HG03354 (cell line): ENCODE measurements at regions not wholly inside any gene's neighbourhood (a gene's known extent, or its start where the extent isn't known, plus 50 kb on each side); places are given as distances from the start of the nearest gene placed in this dataset.

Source experiments
- ATAC-seq: cut with Tn5 transposase; IDR thresholded peaks from one replicate; pipeline ENCODE4 v1.9.1; 2021; ENCODE audit warnings: mild to moderate bottlenecking; ENCODE audit not compliant: unreplicated experiment, poor library complexity, severe bottlenecking

- no peak for ATAC-seq
These were observed 1240.8 kb upstream of the ADGRB3 start for GRCh38 chr6:67394254-67394653.

- no peak for ATAC-seq
These were observed 1241.7 kb upstream of the ADGRB3 start for GRCh38 chr6:67393356-67393755.

- no peak for ATAC-seq
These were observed 1243.1 kb upstream of the ADGRB3 start for GRCh38 chr6:67391955-67392354.

GRCh38 chr6:67369679-67370078, 1265.4 kb upstream of the ADGRB3 start:
- ATAC-seq = no peak

- ATAC-seq = no peak
These were observed 1272.1 kb upstream of the ADGRB3 start for GRCh38 chr6:67362976-67363375.

DNA sequence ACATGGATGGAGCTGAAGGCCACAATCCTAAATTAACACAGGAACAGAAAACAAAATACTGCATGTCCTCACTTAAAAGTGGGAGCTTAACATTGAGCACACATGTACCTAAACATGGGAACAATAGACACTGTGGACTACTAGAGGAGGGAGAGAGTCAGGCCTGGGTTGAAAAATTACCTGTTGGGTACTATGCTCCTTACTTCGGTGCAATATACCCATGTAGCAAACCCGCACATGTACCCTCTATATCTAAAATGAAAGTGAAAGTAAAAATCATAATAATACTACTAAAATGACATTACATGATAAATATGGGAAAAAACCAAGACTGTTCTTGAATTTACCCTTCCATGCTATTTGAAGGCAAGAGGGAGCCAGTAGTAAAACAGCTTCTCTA, 1273.8 kb upstream of the ADGRB3 start:
- no peak for ATAC-seq

DNA sequence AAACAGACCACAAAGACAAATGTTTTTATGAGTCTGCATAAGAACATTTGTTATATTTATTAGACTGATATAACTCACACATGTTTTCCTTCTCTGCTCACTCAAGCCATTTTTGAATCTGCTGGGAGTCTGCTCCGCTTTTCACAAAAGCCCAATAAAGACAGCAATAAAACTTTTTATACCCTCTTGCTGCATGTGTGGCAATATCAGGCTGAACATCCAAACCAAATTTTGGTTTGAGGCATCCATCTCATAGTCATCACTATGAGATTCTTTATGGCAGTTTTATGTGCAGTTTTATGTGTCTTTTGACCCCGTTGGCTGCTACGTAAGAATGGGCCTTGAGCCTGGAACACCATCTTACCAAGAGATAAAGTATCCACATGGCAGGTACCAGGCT, 1276.8 kb upstream of the ADGRB3 start:
- ATAC-seq = no peak

DNA sequence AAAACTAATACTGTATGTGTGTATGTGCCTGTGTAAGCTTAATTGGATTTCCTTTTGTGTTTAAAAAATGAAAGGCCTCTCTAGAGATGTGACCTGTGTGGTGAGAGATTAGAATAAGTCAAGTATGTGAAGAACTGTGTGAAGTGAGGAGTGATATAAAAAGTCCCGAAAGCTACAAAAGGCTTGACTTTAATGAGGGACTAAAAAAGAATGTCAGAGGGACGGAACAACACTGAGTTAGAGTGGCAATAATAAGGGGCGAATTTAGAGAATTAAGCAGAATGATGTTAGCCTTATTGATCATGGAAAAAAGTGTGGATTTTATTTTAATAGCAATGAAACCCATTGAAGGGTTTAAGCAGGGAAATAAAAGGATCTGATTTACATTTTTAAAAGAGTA, 1281.2 kb upstream of the ADGRB3 start:
- no peak for ATAC-seq

DNA sequence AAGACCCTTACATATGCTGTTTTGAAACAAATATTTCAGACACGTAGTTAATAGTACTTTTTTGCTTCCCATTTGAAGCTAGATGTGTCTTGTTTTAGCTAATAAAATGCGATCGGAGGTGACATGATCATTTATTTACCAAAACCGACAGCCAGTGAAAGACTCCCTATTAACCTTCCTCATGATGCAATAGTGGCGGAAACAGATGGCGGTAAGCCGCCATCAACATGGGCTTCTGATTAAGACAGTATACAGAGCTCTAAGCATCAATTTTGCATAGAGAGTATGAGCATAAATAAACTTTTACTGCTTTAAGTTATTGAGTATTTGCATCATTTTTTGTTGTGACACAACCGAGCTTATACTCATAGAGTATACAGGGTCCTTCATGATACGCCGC, 1282.4 kb upstream of the ADGRB3 start:
- ATAC-seq = no peak

- no peak for ATAC-seq
These were observed 1284.4 kb upstream of the ADGRB3 start for GRCh38 chr6:67350729-67351128.

DNA sequence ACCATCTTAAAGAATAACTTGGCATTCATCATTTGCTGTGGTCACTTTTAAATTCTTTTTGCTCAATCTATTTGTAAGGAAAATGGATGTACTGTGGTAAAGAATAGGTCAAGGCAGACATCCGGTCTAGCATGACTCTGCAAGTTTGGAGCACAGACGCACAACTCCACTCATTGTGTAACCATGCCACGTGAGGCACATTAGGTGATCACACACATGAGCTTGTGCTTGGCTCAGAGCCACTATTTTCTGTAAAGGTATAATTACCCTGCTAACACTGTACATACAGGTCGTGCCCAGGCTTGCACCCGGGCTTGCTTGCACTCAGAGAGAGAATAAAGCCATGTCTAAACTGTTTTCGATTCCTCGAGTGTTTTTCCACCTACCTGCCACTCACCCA, 1289.1 kb upstream of the ADGRB3 start:
- ATAC-seq = no peak

- ATAC-seq = no peak
These were observed 1299.1 kb upstream of the ADGRB3 start for GRCh38 chr6:67336014-67336413.

DNA sequence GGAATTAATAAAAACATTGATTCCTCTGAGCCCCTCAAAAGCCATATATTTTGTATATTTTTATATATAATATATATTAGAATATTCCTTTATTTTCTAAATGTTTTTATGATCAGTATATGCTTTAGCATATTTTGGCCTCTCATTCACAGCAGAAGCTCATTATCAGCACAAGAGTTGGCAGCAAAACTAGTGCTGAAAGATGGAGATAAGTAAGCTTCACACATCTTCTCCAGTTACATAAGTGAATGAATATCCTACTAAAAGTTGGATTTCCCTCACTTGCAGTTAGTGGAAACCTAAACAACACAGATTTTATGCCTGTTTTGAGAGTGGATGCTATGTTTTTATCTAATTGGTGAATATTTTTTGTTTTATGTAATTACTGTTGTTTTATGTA, 1303.8 kb upstream of the ADGRB3 start:
- no peak for ATAC-seq

- no peak for ATAC-seq
These were observed 1306.8 kb upstream of the ADGRB3 start for GRCh38 chr6:67328269-67328668.

DNA sequence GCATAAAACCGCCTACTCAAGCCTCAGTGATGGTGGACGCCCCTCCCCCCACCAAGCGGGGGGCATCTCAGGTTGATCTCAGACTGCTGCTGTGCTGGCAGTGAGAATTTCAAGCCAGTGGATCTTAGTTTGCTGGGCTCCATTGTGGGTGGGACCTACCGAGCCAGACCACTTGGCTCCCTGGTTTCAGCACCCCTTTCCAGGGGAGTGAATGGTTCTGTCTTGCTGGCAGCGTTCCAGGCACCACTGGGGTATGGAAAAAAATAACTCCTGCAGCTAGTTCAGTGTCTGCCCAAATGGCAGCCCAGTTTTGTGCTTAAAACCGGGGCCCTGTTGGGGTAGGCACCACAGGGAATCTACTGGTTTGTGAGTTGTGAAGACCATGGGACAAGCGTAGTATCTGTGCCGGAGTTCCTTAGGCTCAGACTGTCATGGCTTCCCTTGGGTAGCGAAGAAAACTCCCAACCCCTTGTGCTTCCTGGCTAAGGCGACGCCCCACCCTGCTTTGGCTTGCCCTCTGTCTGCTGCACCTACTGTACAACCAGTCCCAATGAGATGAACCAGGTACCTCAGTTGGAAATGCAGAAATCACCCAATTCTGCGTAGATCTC, 1334.5 kb upstream of the ADGRB3 start:
- no peak for ATAC-seq

GRCh38 chr6:67292169-67292568, 1342.9 kb upstream of the ADGRB3 start:
- ATAC-seq = no peak

DNA sequence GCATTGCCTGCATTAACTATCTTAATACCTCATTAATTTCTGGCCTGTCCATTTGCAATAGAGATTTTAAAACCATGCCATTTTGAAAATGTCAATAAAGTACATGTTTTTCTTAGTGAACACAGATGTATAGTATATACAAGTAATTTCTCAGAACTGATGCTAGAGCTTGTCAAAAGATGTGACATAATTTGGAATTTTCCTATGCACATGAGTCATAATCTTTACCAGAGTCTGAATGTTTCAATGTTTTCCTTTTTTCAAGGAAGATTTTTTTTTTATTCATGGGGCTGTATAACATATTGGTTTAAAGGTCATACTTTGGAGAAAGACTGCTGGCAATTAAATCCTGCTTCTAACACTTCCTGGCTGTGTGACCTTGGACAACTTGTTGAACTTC, 1347.5 kb upstream of the ADGRB3 start:
- no peak for ATAC-seq

GRCh38 chr6:67285770-67286495, 1349.1 kb upstream of the ADGRB3 start:
- ATAC-seq = no peak

- ATAC-seq = no peak
These were observed 1357.8 kb upstream of the ADGRB3 start for GRCh38 chr6:67277312-67277711.

- no peak for ATAC-seq
These were observed 1368.8 kb upstream of the ADGRB3 start for GRCh38 chr6:67265996-67266921.

DNA sequence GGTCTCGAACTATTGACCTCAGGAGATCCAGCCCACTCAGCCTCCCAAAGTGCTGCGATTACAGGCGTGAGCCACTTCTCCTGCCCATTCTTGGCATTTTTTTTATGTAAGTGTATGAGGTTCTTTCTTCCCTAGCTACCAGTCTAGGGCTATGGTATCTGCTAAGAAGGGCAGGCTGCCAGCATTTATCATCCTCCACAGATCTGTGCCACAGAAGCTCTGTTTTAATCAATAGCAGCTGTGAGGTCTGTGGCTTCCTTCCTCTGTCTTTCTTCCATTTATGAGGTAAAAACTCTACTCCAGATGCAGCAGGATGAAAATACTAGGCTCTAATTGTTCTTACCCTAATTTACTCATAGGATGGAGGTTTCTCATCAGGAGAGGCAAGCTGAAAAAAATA, 1382.4 kb upstream of the ADGRB3 start:
- no peak for ATAC-seq
